GM12892 (cell line): ENCODE measurements at regions not wholly inside any gene's neighbourhood (a gene's known extent, or its start where the extent isn't known, plus 50 kb on each side); places are given as distances from the start of the nearest gene placed in this dataset.

Experiments used
- DNase-seq: peaks from one replicate; pipeline ENCODE4 v3.0.0; 2011; ENCODE audit not compliant: insufficient read length
- FAIRE-seq: peaks from 2 replicates; lab custom pipeline; 2011; peaks lifted over from hg19 to GRCh38; lab: Jason Lieb, UNC
- POLR2A ChIP-seq: IDR thresholded peaks from 2 replicates; pipeline ENCODE4 v1.6.1; 2011; ENCODE audit warnings: low read depth, low read length, control low read depth
- POLR2AphosphoS5 ChIP-seq: IDR thresholded peaks from 2 replicates; pipeline ENCODE4 v1.6.1; 2011; ENCODE audit warnings: low read depth, low read length, control low read depth
- TAF1 ChIP-seq: IDR thresholded peaks from 2 replicates; pipeline ENCODE4 v1.6.1; 2011; ENCODE audit warnings: low read depth, mild to moderate bottlenecking, control low read depth, low read length, borderline replicate concordance

DNA sequence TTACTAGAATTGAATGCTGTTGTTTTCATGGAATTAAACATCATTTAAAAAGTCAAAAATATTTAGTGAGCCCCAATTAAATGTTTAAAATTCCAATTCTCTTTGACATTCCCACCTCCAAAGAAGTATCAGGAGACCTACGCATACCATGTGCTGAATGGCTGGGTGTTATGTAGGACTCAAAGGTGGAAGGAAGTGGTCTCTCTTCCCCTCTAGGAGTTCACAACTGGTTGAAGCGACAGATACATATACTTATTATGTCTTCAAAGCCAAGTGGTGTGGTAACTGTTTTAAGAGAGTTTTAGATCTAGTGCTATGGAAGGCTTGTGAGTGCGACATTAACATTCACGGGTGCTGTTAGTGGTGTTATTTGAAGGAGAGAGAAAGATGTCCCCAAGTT is 464.0 kb downstream of the ATP23 start:
- no peak for FAIRE-seq
- no peak for DNase-seq
- TF ChIP-seq POLR2AphosphoS5 (no peak), POLR2A (no peak), TAF1 (no peak)

GRCh38 chr12:58408516-58408915 is 467.1 kb downstream of the ATP23 start:
- TF ChIP-seq POLR2AphosphoS5 (no peak), POLR2A (no peak), TAF1 (no peak)
- no peak for FAIRE-seq
- DNase-seq, result no peak

DNA sequence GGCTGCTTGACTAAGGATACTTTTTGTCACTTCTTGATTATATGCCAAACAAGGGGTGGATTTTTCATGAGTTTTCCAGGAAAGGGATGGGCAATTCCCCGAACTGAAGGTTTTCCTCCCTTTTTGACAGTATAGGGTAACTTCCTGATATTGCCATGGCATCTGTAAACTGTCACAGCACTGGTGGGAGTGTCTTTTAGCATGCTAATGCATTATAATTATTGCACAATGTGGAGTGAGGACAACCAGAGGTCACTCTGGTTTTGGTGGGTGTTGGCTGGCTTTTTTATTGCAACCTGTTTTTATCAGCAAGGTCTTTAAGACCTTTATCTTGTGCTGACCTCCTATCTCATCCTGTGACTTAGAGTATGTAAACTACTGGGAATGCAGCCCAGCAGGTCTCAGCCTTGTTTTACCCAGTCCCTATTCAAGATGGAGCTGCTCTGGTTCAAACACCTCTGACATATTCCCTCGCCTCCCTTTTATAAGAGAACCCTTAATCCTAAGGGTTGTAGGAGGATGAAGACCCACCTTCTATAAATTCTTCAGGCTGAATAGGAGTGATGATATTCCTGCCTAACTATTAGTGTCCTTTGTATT is 471.2 kb downstream of the ATP23 start:
- DNase-seq (no peak), FAIRE-seq (no peak)
- TF ChIP-seq POLR2AphosphoS5, result no peak
- no peak for TF ChIP-seq TAF1

GRCh38 chr12:58413794-58414193 is 472.4 kb downstream of the ATP23 start:
- no peak for FAIRE-seq
- no peak for TF ChIP-seq TAF1
- no peak for TF ChIP-seq POLR2A
- no peak for TF ChIP-seq POLR2AphosphoS5

GRCh38 chr12:58414398-58414871 is 473.1 kb downstream of the ATP23 start:
- TF ChIP-seq POLR2A (no peak), POLR2AphosphoS5 (no peak), TAF1 (no peak)
- no peak for FAIRE-seq
- no peak for DNase-seq

More at GRCh38 chr12:58413794-58414193, 472.4 kb downstream of the ATP23 start:
- DNase-seq, result no peak

DNA sequence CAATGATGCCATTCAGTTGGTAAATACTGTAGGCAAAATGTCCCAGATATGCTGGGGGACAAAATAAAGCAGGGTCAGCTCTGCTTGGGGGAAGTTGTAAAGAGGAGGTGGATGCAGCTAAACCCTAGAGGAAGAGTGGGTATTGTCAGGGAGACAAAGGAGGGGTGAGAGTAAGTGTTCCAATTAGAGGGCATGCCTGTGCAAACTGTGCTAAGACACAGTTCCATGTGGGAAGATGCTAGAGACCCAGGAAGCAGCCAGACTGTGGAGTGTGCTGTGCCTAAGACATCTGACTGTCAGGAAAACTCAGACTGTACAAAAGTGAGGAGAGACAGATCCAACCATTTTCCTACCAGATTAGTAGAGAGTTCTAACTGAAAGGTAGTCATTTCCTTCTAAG is 474.3 kb downstream of the ATP23 start:
- no peak for FAIRE-seq
- no peak for DNase-seq
- TF ChIP-seq POLR2AphosphoS5 (no peak), TAF1 (no peak), POLR2A (no peak)

DNA sequence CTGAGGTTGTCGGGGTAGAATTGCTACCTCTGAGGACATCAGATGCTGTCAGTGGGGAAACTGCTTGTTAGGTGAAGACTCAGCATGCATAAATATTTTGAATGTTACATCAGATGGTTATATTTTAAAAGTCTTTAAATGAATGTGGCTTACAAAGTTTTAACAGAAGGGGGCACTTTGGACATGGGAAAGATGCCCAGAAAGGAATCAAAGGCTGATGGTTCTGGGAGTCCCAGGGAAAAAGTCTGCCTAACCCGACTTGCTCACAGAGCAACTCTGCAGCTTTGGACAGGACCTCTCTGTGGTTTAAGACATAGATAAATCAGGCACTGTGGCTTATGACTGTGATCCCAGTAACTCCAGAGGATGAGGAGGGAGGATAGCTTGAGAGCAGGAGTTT is 474.9 kb downstream of the ATP23 start:
- DNase-seq (no peak), FAIRE-seq (no peak)
- TF ChIP-seq POLR2A (no peak), POLR2AphosphoS5 (no peak), TAF1 (no peak)

DNA sequence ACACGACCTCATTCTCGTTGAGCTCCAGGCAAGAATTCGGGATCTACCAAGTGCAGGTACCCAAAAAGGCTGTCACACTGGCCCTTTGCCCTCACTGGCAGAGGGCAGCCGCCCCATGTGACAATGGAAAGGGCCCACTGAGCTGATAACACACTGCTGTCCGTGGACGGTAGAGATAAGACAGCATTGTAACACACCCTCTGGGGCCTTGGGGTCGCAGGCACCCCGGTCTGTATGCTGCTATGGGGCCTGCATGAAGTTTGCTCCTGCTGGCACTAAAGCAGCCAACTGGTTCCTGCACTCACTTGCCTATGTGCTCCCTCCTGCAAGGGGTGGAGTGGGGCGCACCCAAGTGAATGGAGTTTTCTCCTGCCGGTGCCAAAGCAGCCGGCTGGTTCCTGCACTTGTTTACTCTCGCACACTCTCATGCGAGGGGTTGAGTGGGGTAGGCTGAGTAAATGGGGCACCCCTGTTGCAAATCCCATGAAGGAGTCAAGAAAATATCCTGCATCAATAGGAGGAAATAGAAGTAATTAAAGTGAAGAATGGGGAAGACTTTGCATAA is 477.9 kb downstream of the ATP23 start:
- TF ChIP-seq TAF1, result no peak
- no peak for TF ChIP-seq POLR2AphosphoS5
- no peak for TF ChIP-seq POLR2A
- FAIRE-seq (no peak), DNase-seq (no peak)

DNA sequence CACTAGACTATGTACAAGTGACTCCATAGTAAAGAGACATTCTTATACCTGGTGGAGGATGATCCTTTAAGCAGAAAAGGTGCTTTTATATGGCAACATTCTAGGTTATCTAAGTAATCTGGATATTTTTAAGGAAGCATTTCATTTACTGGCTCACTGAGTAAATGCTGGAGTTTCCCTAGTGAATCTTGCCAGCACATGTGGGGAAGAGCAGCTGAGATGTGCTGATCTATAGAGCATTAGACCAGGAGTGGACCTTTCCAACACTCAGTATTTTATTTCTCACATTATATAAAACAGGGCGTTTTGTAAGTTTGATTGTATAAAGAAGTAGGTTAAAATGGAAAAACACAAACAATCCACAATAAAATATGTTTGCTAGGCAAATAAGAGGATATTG is 478.5 kb downstream of the ATP23 start:
- no peak for FAIRE-seq
- DNase-seq, result no peak
- TF ChIP-seq POLR2AphosphoS5, result no peak
- TF ChIP-seq TAF1, result no peak
- no peak for TF ChIP-seq POLR2A

- FAIRE-seq, result no peak
- TF ChIP-seq TAF1, result no peak
- no peak for TF ChIP-seq POLR2A
- no peak for TF ChIP-seq POLR2AphosphoS5
- DNase-seq, result no peak
Measured at GRCh38 chr12:58420503-58420902, 479.1 kb downstream of the ATP23 start.

DNA sequence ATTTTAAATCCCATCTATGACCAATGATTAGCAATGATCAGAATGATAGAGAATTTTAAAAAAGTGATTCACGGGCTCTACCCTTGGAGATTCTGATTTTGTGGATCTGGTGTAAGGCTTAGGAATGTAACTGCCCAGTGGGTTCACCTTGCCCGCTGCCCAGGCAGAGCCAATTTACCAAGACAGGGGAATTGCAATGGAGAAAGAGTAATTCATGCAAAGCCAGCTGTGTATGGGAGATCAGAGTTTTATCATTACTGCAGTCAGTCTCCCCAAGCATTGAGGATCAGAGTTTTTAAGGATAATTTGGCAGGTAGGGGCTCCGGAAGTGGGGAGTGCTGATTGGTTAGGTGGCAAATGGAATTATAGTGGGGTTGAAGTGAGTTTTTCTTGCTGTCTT is 480.6 kb downstream of the ATP23 start:
- DNase-seq, result no peak
- TF ChIP-seq POLR2AphosphoS5, result no peak
- no peak for TF ChIP-seq TAF1
- no peak for FAIRE-seq

DNA sequence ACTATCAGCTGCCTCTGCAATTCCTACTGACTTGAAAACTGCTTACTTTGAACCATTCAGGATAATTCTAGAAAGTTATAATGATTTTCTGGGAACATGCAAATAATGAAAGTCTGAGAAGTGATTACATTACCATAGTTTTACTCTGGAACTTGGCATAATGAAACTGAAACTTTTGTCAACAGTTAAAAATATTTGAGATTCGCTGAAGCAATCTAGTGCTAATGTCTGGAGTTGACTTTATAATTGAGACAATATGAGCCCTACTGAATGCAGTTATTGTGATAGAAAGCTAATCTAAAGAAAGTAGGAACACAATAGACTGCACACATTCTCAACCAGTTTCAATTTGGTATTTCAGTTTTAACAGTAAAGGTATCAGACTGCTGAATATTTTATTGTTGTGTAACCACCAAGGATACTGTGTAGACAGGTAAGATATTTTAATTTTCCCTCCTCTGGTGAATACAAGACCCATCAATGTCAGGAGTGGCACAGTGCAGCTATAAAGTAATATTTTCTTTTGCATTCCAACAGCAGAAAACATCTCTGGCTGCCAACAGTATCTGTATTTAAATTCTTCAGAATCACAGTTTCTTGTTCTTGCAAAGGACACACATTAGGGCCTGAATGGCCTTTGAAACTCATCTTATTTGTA is 483.5 kb downstream of the ATP23 start:
- FAIRE-seq (peak; percentile 14), DNase-seq (no peak)
- no peak for TF ChIP-seq POLR2A
- no peak for TF ChIP-seq POLR2AphosphoS5
- no peak for TF ChIP-seq TAF1
